Sigmoid colon (tissue), 4 donors: ENCODE measurements at regions not wholly inside any gene's neighbourhood (a gene's known extent, or its start where the extent isn't known, plus 50 kb on each side); places are given as distances from the start of the nearest gene placed in this dataset.

Source experiments
- EP300 ChIP-seq, 4 donors: sonication (generic); formaldehyde crosslinking; IDR thresholded peaks; one replicate each; pipeline ENCODE4 v1.6.1; 2017; ENCODE audit warnings: antibody characterized with exemption in 4 of 4
- POLR2A ChIP-seq, 2 donors: fragments of 450-650 bp; IDR thresholded peaks; one replicate each; pipeline ENCODE4 v1.6.1; 2016; ENCODE audit warnings: antibody characterized with exemption in 2 of 2, mild to moderate bottlenecking in 2 of 2, moderate library complexity in 2 of 2
- POLR2AphosphoS5 ChIP-seq, 4 donors: sonication (generic); formaldehyde crosslinking; IDR thresholded peaks; one replicate each; pipeline ENCODE4 v1.6.1; 2017; ENCODE audit warnings: antibody characterized with exemption in 4 of 4
- TF ChIP-seq, protein P1 (sequence below), 4 experiments: fragments of 450-650 bp in 3 of 4; fragments of 200-600 bp in 1 of 4; IDR thresholded peaks; one replicate each; pipeline ENCODE4 v1.5.1; 2016 to 2019; ENCODE audit warnings: antibody characterized with exemption in 4 of 4, mild to moderate bottlenecking in 3 of 4, moderate library complexity in 2 of 4

DNA sequence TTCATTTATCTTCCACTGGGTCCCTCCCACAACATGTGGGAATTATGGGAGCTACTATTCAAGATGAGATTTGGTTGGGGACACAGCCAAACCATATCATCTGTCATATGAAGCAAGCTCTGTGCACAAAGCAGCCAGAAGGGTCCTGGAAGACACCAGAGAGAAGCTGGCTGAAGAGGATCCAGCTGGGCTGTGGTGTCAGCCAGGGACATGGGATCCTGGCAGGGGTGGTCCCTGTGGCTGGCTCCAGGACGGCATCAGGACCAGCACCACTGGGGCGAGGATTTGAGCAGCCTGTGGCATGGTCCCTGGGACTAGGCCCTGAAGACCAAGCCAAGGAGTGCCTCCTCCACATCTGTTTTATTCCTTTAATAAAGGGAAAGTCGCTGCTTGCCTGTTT is 84.8 kb upstream of the HDAC4 start:
- TF ChIP-seq, protein P1, sequence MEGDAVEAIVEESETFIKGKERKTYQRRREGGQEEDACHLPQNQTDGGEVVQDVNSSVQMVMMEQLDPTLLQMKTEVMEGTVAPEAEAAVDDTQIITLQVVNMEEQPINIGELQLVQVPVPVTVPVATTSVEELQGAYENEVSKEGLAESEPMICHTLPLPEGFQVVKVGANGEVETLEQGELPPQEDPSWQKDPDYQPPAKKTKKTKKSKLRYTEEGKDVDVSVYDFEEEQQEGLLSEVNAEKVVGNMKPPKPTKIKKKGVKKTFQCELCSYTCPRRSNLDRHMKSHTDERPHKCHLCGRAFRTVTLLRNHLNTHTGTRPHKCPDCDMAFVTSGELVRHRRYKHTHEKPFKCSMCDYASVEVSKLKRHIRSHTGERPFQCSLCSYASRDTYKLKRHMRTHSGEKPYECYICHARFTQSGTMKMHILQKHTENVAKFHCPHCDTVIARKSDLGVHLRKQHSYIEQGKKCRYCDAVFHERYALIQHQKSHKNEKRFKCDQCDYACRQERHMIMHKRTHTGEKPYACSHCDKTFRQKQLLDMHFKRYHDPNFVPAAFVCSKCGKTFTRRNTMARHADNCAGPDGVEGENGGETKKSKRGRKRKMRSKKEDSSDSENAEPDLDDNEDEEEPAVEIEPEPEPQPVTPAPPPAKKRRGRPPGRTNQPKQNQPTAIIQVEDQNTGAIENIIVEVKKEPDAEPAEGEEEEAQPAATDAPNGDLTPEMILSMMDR (IDR thresholded peaks at IDR 0.05) = no peak
- TF ChIP-seq POLR2A (IDR thresholded peaks at IDR 0.05) = no peak
- no peak for TF ChIP-seq EP300 (IDR thresholded peaks at IDR 0.05)
- no peak for TF ChIP-seq POLR2AphosphoS5 (IDR thresholded peaks at IDR 0.05)
